ENCODE measurements at regions not wholly inside any gene's neighbourhood (a gene's known extent, or its start where the extent isn't known, plus 50 kb on each side); places are given as distances from the start of the nearest gene placed in this dataset.

DNA sequence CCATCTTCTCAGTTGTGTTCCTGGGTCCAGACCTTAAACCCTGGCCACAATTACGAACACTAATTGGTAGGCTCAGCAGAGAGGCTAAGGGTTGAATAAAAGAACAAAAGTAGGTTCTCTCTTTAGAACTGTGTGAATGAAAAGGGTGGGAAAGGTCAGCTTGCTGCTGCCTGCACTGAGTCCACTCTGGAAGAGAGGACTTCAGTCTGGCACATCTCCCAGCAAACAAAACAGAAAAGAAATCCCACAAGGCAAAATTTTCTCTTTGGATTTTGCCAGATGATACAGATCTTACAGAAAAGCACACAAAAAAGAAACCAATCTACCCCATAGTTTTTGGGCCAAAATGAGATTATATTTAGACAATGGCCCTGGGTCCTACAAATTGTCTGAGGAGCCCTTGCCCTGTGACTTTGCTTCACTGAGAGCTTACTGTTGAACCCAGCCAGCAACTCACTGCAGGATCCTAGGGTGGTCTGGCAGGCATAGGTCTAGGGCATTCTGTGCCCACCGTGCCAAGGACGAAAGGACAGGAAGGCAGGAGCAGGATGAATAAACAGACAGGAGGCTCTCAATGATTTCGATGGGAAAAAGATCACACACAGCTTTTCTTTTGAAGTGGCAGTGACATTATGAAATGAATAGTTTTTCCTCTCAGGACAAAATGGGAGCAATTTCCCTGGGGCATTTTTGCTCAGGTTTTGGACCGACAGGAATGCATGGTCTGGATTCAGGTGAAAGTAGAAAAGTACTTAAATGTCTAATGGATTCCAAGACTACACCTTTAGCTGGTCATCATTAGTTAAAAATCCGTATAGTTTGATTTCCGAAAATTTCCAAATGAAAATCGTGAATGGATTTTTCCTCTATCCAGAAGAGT is 68.4 kb upstream of the STAM2 start:
- no peak for TF ChIP-seq GATA3 (IDR thresholded peaks at IDR 0.05; ENCODE audit: low read depth, low read length)
- TF ChIP-seq GATA2 (IDR thresholded peaks at IDR 0.05; ENCODE audit: low read depth, low read length) = no peak
